Astrocyte of the spinal cord (primary cell): ENCODE measurements at regions not wholly inside any gene's neighbourhood (a gene's known extent, or its start where the extent isn't known, plus 50 kb on each side); places are given as distances from the start of the nearest gene placed in this dataset.

Experiments
- DNase-seq: peaks from one replicate; pipeline ENCODE4 v3.0.0; 2011; ENCODE audit warnings: low read depth, low spot score
- H3K4me3 ChIP-seq: 2 replicates; pipeline ENCODE4 v1.5.1; 2011; ENCODE audit warnings: low read depth, mild to moderate bottlenecking, low read length, moderate library complexity
- in situ Hi-C: cut with HindIII; loops from 2 replicates; pipeline ENCODE4 v1.10.0; 2017; ENCODE audit warnings: low sequenced_read_pairs
- TF ChIP-seq, protein P1 (sequence below): IDR thresholded peaks from 2 replicates; pipeline ENCODE4 v1.5.1; 2012; ENCODE audit warnings: low read depth, mild to moderate bottlenecking, low read length, inconsistent platforms

DNA sequence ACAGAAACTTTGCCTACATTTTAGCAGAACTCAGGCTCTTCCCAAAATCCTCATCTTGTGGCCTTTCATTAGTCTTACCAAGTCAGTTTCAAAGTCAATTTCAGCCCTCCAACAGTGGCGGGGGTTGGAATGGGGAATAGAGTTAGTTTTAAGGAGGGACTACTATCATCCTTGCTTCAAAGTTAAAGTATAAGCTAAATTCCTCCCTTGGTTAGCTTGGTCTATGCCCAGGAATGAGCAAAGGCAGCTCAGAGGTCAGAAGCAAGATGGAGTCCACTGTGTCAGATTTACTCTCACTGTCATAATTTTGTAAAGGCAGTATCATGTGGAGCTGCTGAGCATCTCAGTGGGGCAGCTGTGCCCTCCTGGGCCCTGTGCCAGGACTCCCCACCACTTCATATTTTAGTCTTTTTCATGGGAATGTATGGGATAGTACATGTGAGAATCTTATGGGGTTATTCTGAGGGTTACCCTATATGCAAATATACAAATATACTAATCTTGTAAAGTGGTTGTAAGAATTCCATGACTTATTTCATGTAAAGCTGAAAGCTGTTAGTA is 145.2 kb upstream of the MMADHC start:
- in situ Hi-C loops = no loop called here
- no peak overlapping the region for H3K4me3 ChIP-seq
- TF ChIP-seq, protein P1, sequence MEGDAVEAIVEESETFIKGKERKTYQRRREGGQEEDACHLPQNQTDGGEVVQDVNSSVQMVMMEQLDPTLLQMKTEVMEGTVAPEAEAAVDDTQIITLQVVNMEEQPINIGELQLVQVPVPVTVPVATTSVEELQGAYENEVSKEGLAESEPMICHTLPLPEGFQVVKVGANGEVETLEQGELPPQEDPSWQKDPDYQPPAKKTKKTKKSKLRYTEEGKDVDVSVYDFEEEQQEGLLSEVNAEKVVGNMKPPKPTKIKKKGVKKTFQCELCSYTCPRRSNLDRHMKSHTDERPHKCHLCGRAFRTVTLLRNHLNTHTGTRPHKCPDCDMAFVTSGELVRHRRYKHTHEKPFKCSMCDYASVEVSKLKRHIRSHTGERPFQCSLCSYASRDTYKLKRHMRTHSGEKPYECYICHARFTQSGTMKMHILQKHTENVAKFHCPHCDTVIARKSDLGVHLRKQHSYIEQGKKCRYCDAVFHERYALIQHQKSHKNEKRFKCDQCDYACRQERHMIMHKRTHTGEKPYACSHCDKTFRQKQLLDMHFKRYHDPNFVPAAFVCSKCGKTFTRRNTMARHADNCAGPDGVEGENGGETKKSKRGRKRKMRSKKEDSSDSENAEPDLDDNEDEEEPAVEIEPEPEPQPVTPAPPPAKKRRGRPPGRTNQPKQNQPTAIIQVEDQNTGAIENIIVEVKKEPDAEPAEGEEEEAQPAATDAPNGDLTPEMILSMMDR = no peak
- no peak for DNase-seq

DNA sequence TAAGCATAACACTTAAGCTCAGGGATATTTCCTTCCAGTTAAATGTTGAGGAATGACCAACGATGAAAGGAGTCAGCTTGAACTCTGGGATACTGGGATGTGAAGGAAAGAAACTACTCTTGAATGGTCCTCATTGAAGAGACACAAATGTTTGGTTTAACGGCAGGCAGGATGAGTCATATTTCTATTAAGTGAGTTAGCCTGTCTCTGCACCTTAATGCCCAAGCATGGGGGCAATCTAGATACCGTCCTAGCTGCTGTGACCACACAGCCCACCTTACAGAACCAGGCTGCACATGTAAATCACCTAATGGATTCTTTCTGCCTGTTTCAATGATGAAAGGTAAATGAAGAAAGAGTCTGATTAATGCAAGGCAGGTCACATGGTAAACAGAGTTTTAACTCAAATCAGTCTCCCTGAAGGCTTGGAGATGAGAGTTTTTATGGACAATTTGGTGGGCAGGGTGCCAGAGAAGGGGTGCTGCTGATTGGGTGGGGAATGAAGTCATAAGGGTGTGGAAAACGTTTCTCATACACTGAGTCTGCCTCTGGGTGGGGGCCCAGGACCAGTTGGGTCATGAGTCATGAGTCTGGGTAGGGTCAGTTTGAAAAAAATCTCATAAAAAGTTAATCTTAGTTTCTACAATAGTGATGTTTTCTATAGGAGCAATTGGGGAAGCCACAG is 144.6 kb upstream of the MMADHC start:
- no peak overlapping the region for H3K4me3 ChIP-seq
- in situ Hi-C loops = no loop called here
- TF ChIP-seq, protein P1 = no peak
- peak; percentile 55 for DNase-seq

DNA sequence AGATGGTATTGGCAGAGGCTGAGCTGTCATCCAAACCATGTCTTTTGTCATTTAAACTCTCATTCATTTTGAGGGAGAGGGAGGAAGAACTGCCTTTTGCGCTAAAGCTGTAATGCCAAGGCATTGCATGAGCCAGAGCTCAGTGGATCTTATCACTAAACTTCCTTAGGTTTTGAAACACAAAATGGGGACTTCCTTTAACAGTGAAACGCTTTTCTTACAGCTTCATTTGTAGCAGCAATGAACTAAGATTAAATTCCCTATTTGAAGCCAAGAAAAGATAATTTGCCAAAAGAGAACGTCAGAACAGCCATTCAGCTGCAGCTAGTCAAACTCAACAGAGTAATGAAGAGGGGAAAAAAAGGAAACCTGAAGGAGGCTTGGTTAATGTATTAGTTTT is 143.5 kb upstream of the MMADHC start:
- in situ Hi-C loops = no loop called here
- H3K4me3 ChIP-seq = no peak overlapping the region
- DNase-seq = no peak
- TF ChIP-seq, protein P1 = no peak

DNA sequence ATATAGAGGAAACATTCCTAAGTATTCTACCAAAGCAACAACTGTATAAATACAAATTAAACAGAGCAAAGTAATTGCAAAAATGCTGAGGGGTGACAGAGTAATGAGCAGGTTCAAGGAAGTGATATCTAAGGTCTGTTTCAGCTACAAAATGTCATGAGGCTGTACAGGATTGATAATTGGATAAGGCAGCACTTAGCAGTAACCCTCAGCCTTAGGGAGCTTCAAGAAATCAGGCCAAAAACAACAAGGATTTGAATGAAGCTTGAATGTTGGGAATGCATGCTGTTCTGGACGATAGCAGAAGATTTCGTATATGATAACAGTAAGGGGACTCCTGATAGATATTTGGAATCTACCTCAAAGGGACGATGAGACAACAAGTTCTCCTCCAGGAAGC is 142.0 kb upstream of the MMADHC start:
- in situ Hi-C loops = no loop called here
- TF ChIP-seq, protein P1 = no peak
- no peak for DNase-seq
- H3K4me3 ChIP-seq = no peak overlapping the region

DNA sequence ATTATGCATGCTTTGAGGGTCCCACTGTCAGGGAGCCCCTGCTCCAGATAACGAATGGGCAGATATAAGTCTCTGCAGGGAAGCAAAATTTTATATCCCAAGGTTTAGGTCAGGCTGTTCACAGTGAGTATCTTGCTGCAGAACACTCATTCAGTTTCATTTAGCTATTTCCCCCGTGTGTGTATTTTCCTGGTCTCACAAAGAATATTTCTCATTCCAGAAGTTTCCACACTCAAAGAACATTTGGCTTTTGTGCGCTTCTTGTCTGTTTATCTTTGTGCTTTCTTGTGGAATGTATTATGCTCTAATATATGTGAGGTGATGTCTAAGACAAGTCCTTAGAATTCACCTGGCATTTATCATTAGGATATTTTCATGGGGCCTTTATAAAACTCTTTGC is 140.4 kb upstream of the MMADHC start:
- H3K4me3 ChIP-seq = no peak overlapping the region
- in situ Hi-C loops = no loop called here
- TF ChIP-seq, protein P1 = no peak
- no peak for DNase-seq

DNA sequence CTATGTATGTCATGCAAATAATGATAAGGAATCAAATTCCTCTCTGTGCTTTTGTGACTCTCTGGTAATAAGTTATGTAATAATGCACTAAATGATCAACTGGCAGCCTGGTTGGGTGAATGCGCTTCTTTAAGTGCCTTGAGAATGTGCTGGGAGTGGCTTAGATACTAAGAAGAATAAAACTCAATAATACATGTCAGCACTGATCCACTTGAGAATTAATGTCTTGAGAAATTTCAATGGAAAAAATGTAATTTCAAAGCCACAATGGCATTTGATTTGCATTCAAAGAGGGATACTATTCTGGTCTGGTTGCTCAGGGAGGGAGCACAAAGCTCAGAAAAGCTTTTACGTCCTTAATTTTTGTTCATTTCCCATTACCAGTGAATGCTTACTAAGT is 137.7 kb upstream of the MMADHC start:
- TF ChIP-seq, protein P1 = no peak
- DNase-seq = no peak
- H3K4me3 ChIP-seq = no peak overlapping the region
- in situ Hi-C loops = no loop called here
